Embryonic facial prominence (tissue), 1 donor: ENCODE measurements at regions not wholly inside any gene's neighbourhood (a gene's known extent, or its start where the extent isn't known, plus 50 kb on each side); places are given as distances from the start of the nearest gene placed in this dataset.

Experiments used
- DNase-seq: peaks from one replicate; pipeline ENCODE4 v3.0.0-alpha.2; 2016; ENCODE audit errors: extremely low spot score

GRCh38 chr2:129780316-129781270 is 198.9 kb upstream of the RAB6C start:
- DNase-seq = no peak

GRCh38 chr2:129781749-129782632 is 197.5 kb upstream of the RAB6C start:
- DNase-seq = no peak

GRCh38 chr2:129782633-129782990 is 196.9 kb upstream of the RAB6C start:
- no peak for DNase-seq

GRCh38 chr2:129784486-129784885 is 195.0 kb upstream of the RAB6C start:
- DNase-seq = no peak

- DNase-seq = no peak
These were observed 187.8 kb upstream of the RAB6C start for GRCh38 chr2:129791712-129792111.

DNA sequence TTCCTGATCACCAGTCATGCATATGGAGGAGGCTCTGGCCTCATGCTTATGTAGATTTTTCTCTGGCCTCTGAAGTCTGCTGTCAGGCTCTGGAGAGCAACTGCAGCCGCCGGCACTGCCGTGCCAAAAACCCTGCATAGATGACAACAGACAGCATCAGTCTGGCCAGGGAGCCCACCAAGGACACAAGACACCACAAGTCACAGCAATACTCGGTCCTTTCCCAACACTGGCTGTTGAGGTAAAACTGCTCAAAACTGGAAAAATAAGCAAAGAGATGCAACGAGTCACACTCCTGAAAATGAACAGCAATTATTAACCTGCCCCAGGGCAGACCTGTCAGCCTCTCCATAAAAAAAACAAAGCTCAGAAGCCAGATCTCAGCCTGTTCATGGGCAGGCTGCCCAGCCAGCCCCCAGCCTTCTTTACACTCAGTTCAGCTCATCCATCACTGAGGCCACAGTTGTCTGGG is 186.0 kb upstream of the RAB6C start:
- no peak for DNase-seq

GRCh38 chr2:129794116-129794515 is 185.3 kb upstream of the RAB6C start:
- DNase-seq = no peak

- DNase-seq = no peak
These were observed 184.9 kb upstream of the RAB6C start for GRCh38 chr2:129794540-129794939.

DNA sequence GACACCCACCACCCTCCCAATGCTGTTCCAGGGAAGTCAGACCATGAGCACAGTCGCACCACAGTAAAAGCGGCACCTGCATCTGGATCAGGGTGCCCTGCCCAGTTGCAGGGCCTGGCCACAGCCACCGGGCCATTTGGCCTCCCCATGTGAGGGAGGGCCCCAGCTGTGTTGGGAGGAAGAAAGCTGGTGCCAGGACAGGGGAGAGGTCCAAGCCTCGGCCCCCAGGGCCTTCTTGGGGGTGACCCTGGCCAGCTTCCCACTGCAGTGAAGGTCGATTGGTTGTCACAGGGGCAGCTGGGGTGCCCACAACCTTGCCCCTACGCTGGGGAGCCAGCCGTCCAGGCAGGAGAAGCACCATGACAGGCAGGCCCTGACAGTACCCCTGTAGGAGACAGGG is 183.2 kb upstream of the RAB6C start:
- DNase-seq = no peak

GRCh38 chr2:129796801-129797488 is 182.5 kb upstream of the RAB6C start:
- DNase-seq = no peak

- DNase-seq = no peak
These were observed 181.8 kb upstream of the RAB6C start for GRCh38 chr2:129797489-129798300.

DNA sequence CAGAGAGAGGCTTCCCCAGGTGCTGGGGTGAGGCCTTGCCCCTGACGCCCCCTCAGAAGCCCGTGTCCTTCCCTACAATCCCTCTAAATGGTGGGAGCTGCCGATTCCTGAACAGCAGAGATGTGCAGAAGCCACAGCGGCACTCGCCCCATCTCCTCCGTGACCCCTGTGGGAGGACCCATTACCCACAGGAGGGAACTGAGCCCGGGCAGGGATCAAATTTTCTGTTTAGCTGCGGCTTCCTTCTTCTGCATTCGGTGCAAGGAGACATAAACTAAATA is 181.2 kb upstream of the RAB6C start:
- DNase-seq = no peak

- no peak for DNase-seq
These were observed 180.8 kb upstream of the RAB6C start for GRCh38 chr2:129798626-129799025.

DNA sequence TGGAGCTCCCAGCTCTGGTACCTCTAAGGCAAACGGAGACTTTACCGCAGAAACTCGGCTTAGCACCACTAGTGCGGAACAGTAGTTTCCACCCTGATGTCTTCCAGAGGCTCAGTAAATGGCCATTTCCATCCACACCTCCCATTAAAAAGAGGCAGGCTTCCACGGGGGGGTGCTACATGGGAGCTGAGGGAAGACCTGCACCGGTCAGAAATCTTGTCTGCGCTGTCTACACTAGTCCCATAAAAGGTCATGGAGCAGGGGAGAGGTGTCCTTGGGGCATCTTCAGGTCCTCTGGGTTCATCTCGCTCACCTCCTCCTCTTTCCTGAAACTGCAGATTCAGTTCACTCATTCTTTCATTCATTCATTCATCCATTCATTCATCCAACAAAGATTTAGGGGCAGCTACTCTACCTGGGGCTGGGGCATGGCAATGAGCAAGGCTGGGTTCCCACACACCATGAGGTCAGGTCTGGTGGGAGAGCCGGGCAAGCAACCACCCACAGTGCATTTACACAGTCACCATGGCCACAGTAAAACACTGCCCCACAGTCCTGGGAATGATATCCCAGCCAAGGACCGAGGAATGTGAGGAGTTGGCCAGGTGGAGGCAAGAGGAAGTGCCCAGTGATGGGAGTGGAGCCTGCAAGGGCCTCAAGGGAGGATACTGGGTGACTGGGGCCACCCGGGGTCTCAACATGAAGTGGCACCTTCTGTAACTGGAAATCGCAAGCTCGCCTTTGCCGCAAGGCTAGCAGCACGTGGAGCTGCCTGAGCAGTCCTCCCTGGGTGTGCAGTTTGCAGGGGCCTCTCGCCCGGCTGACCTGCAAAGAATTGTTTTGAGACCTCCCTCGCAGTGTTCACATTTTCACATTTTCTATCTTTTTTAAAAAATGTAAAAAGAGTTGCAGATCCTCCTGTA is 180.2 kb upstream of the RAB6C start:
- DNase-seq = no peak

GRCh38 chr2:129800285-129800684 is 179.2 kb upstream of the RAB6C start:
- DNase-seq = no peak

DNA sequence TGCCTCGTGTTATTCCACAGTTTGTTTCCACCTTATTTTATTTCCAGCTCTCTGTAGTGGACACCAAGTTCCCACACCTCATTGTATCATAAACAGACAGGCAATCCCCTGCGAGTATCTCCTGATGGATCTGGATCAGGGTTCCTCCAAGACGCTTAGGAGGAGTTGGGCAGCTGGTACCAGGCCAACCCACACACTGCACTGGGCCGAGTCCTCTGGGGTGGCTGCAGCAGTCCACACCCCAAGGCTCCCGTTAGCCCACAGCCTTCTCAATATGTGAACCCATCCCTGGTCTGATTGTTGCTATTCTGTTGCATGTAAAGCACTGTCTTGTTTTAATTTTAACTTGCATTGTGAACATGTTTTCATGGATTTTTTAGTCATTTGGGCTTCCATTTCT is 178.8 kb upstream of the RAB6C start:
- no peak for DNase-seq

DNA sequence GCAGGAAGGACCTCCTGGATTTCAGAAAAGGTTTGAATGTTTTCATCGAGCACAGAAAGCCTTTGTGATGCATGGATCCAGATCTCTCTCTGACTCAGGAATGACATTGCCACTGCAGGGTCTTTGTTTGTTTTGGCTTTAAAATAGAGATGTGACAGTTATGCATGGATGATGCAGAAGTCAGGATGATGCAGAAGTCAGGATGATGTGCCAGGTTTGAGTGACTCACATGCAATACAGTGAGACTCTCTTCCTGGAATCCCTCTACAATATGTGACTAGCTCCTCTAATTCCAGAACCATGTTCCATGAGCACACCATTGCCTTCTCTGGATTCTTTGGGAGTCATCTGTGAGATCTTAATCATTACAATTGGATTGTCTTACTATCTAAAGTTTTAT is 177.9 kb upstream of the RAB6C start:
- DNase-seq = no peak

GRCh38 chr2:129802290-129802689 is 177.2 kb upstream of the RAB6C start:
- no peak for DNase-seq

- no peak for DNase-seq
These were observed 176.4 kb upstream of the RAB6C start for GRCh38 chr2:129803032-129803431.

DNA sequence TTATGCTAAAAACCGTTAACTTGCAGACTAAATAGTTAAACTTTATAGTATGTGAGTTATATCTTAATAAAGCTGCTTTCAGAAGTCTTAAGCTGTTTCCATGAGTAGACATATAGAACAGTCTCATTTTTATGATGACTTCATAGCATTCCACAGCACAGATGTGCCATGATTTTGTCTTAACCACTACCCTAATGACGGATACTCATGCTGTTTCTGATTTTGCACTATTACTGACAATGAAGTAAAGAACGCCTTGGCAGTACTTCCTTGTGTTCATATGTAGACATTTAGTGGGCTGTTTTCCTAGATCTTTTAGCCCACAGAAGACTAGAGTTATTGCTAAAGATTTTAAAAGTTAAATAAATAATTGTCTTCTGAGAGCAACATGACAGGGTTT is 175.6 kb upstream of the RAB6C start:
- no peak for DNase-seq
